ENCODE measurements at regions not wholly inside any gene's neighbourhood (a gene's known extent, or its start where the extent isn't known, plus 50 kb on each side); places are given as distances from the start of the nearest gene placed in this dataset.

GRCh38 chr1:184825571-184825970 is 70.9 kb upstream of the EDEM3 start:
- Histone ChIP-seq H3K4me1 (ENCODE audit: insufficient read depth, low read length, severe bottlenecking) (no peaks in the 10 kb centered on the region), H3K36me3 (ENCODE audit: insufficient read depth, low read length) (no peaks in the 10 kb centered on the region), H3K4me3 (ENCODE audit: low read depth, low read length, poor library complexity, severe bottlenecking) (no peak overlapping the region), H2AFZ (ENCODE audit: low read length) (no peak overlapping the region), H3K27ac (ENCODE audit: low read depth, low read length, poor library complexity, severe bottlenecking) (no peak overlapping the region), H4K20me1 (ENCODE audit: insufficient read depth, low read length) (no peaks in the 10 kb centered on the region), H3K9ac (ENCODE audit: low read length) (no peak overlapping the region), H3K9me3 (ENCODE audit: low read length) (no peaks in the 10 kb centered on the region), H3K27me3 (ENCODE audit: insufficient read depth, low read length) (no peaks in the 10 kb centered on the region), H3K79me2 (ENCODE audit: insufficient read depth, low read length) (no peaks in the 10 kb centered on the region), H3K9me2 (ENCODE audit: low read depth, low read length) (no peaks in the 10 kb centered on the region), H3F3A (ENCODE audit: insufficient read depth, low read length) (no peaks in the 10 kb centered on the region), H3K4me2 (ENCODE audit: low read length) (no peak overlapping the region)
- TF ChIP-seq CTCF (IDR thresholded peaks at IDR 0.05; ENCODE audit: low read length) = no peak
- TF ChIP-seq EZH2 (IDR thresholded peaks at IDR 0.05; ENCODE audit: borderline replicate concordance, low read length) = no peak

GRCh38 chr1:184824691-184825323 is 70.1 kb upstream of the EDEM3 start:
- H3K9ac ChIP-seq (ENCODE audit: low read length) = no peak overlapping the region
- no peak overlapping the region for H3K4me3 ChIP-seq (ENCODE audit: low read depth, low read length, poor library complexity, severe bottlenecking)
- no peaks in the 10 kb centered on the region for H3K9me2 ChIP-seq (ENCODE audit: low read depth, low read length)
- no peaks in the 10 kb centered on the region for H3K36me3 ChIP-seq (ENCODE audit: insufficient read depth, low read length)
- H3K27ac ChIP-seq (ENCODE audit: low read depth, low read length, poor library complexity, severe bottlenecking) = no peak overlapping the region
- no peaks in the 10 kb centered on the region for H3K27me3 ChIP-seq (ENCODE audit: insufficient read depth, low read length)
- no peaks in the 10 kb centered on the region for H3F3A ChIP-seq (ENCODE audit: insufficient read depth, low read length)
- TF ChIP-seq EZH2 (IDR thresholded peaks at IDR 0.05; ENCODE audit: borderline replicate concordance, low read length) (no peak), CTCF (IDR thresholded peaks at IDR 0.05; ENCODE audit: low read length) (no peak)
- no peaks in the 10 kb centered on the region for H3K9me3 ChIP-seq (ENCODE audit: low read length)
- H4K20me1 ChIP-seq (ENCODE audit: insufficient read depth, low read length) = no peaks in the 10 kb centered on the region
- no peak overlapping the region for H3K4me2 ChIP-seq (ENCODE audit: low read length)
- H3K79me2 ChIP-seq (ENCODE audit: insufficient read depth, low read length) = no peaks in the 10 kb centered on the region
- no peaks in the 10 kb centered on the region for H3K4me1 ChIP-seq (ENCODE audit: insufficient read depth, low read length, severe bottlenecking)
- H2AFZ ChIP-seq (ENCODE audit: low read length) = no peak overlapping the region

GRCh38 chr1:184823080-184823479 is 68.4 kb upstream of the EDEM3 start:
- Histone ChIP-seq H3F3A (ENCODE audit: insufficient read depth, low read length) (no peaks in the 10 kb centered on the region), H3K4me2 (ENCODE audit: low read length) (no peak overlapping the region), H2AFZ (ENCODE audit: low read length) (no peak overlapping the region), H3K36me3 (ENCODE audit: insufficient read depth, low read length) (no peaks in the 10 kb centered on the region), H3K9me2 (ENCODE audit: low read depth, low read length) (no peaks in the 10 kb centered on the region), H3K9ac (ENCODE audit: low read length) (no peak overlapping the region), H3K4me3 (ENCODE audit: low read depth, low read length, poor library complexity, severe bottlenecking) (no peak overlapping the region), H3K4me1 (ENCODE audit: insufficient read depth, low read length, severe bottlenecking) (no peaks in the 10 kb centered on the region), H3K27me3 (ENCODE audit: insufficient read depth, low read length) (no peaks in the 10 kb centered on the region), H3K27ac (ENCODE audit: low read depth, low read length, poor library complexity, severe bottlenecking) (no peak overlapping the region), H4K20me1 (ENCODE audit: insufficient read depth, low read length) (no peaks in the 10 kb centered on the region), H3K79me2 (ENCODE audit: insufficient read depth, low read length) (no peaks in the 10 kb centered on the region), H3K9me3 (ENCODE audit: low read length) (no peaks in the 10 kb centered on the region)
- TF ChIP-seq EZH2 (IDR thresholded peaks at IDR 0.05; ENCODE audit: borderline replicate concordance, low read length) (no peak), CTCF (IDR thresholded peaks at IDR 0.05; ENCODE audit: low read length) (no peak)

Data from OCI-LY1 (cell line).